A673 (cell line): ENCODE measurements at regions not wholly inside any gene's neighbourhood (a gene's known extent, or its start where the extent isn't known, plus 50 kb on each side); places are given as distances from the start of the nearest gene placed in this dataset.

ENCODE experiments used
- CTCF ChIP-seq: fragments of 300-800, 200-600 bp; sonication (generic); conservative IDR thresholded peaks from 2 replicates; pipeline ENCODE4 v1.5.1; 2017; ENCODE audit warnings: low read depth, mild to moderate bottlenecking, antibody characterized with exemption, low read length, moderate library complexity, mixed read lengths
- EZH2 ChIP-seq: fragments of 200-600 bp; sonication (generic); IDR thresholded peaks from 2 replicates; pipeline ENCODE4 v1.6.1; 2017; ENCODE audit warnings: borderline replicate concordance, low read depth, mild to moderate bottlenecking, mixed read lengths, antibody characterized with exemption, low read length; ENCODE audit not compliant: poor library complexity, severe bottlenecking

DNA sequence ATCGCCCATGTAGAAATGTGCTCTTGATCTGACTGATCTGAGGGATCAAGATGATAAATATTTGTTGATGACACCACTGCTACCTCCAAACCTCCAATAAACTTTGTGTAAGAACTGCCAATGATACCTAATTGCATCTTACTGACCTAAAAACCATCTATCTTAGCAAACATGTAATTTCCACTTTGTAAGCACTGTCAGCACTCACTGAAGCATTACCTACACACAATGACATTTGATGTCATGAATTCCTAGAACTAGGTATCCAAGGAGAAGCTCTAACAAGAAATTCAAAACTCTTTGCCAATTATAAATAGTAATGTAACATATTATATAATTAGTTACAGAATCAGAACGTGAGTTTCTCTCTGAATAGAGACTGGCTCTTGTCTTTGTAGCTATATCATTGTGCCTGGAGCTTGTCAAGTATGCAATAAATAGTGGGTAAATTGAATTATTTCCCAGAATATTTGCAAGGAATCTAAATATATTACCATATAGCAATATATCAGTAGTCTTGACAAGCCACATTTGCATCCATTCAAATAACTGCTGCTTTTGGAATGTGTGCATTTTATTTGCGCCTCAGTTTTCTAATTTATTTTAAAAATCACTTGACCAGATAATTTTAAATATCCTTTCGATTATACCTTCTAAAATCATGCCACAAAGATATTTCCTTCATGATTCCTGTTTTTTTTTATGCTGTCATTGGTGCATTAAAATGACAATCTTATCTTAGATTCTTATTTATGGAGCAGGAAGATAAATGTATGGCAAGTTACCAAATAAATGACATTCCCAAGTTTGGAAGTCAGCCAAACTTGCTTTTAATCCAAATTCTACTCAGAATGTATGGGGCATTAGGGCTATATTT lies 232.3 kb upstream of the NEIL3 start:
- TF ChIP-seq EZH2: no peak
- TF ChIP-seq CTCF: no peak
